Thoracic aorta (tissue), 2 donors: ENCODE measurements at regions not wholly inside any gene's neighbourhood (a gene's known extent, or its start where the extent isn't known, plus 50 kb on each side); places are given as distances from the start of the nearest gene placed in this dataset.
A peak's percentile ranks its signal among the peaks of the same experiment; 100 is the strongest.

Source experiments
- ATAC-seq: fragments of 150-250 bp; one replicate; pipeline ENCODE4 v1.8.0; 2017; ENCODE audit warnings: low read depth; ENCODE audit not compliant: insufficient number of reproducible peaks, low FRiP score
- DNase-seq: peaks from one replicate; pipeline ENCODE4 v3.0.0-alpha.2; 2020; ENCODE audit warnings: low spot score
- H3K27ac ChIP-seq, 2 donors: fragments of 200-600 bp; sonication (generic); 1 replicate in 1 of 2; 2 replicates in 1 of 2; pipeline ENCODE4 v1.5.1; 2016; ENCODE audit warnings: mild to moderate bottlenecking in 2 of 2, moderate library complexity in 2 of 2
- H3K27me3 ChIP-seq: fragments of 200-600 bp; sonication (generic); replicated peaks from 2 replicates; pipeline ENCODE4 v1.6.0; 2016; ENCODE audit warnings: mild to moderate bottlenecking; ENCODE audit not compliant: insufficient read depth
- H3K36me3 ChIP-seq: fragments of 200-600 bp; sonication (generic); one replicate; pipeline ENCODE4 v1.5.1; 2016
- H3K4me1 ChIP-seq, 2 donors: fragments of 200-600 bp; sonication (generic); 1 replicate in 1 of 2; 2 replicates in 1 of 2; pipeline versions ENCODE4 v1.5.1 to v1.6.0; 2016; ENCODE audit warnings: low read depth in 2 of 2, mild to moderate bottlenecking in 1 of 2; ENCODE audit not compliant: control insufficient read depth in 1 of 2
- H3K4me3 ChIP-seq: fragments of 200-600 bp; sonication (generic); 2 replicates; pipeline ENCODE4 v1.5.1; 2016; ENCODE audit warnings: mild to moderate bottlenecking
- H3K9me3 ChIP-seq: fragments of 200-600 bp; sonication (generic); 2 replicates; pipeline ENCODE4 v1.5.1; 2016
- CTCF ChIP-seq: fragments of 200-600 bp; sonication (generic); IDR thresholded peaks from one replicate; pipeline ENCODE4 v1.5.1; 2019; ENCODE audit warnings: antibody characterized with exemption

- ATAC-seq (no peak), DNase-seq (no peak)
- Histone ChIP-seq H3K4me1 (peaks cover 12 to 21% of the 10 kb centered on the region in 2 donors), H3K27ac (no peak overlapping the region), H3K36me3 (no peaks in the 10 kb centered on the region), H3K9me3 (no peaks in the 10 kb centered on the region), H3K27me3 (no peaks in the 10 kb centered on the region), H3K4me3 (no peak overlapping the region)
- TF ChIP-seq CTCF: no peak
These were observed 121.9 kb downstream of the SMIM20 start for GRCh38 chr4:26035921-26036320.

GRCh38 chr4:26039639-26040359 lies 125.8 kb downstream of the SMIM20 start:
- ATAC-seq: no peak

GRCh38 chr4:26044524-26044923 lies 130.5 kb downstream of the SMIM20 start:
- DNase-seq: no peak
- Histone ChIP-seq H3K36me3 (no peaks in the 10 kb centered on the region), H3K9me3 (no peaks in the 10 kb centered on the region), H3K27ac (no peak overlapping the region), H3K4me3 (no peak overlapping the region), H3K4me1 (peaks cover 6 to 16% of the 10 kb centered on the region in 2 donors), H3K27me3 (no peaks in the 10 kb centered on the region)
- TF ChIP-seq CTCF: no peak
- ATAC-seq: no peak

More at GRCh38 chr4:26039639-26040359, 125.8 kb downstream of the SMIM20 start:
- TF ChIP-seq CTCF: no peak
- H3K9me3 ChIP-seq: no peaks in the 10 kb centered on the region
- no peaks in the 10 kb centered on the region for H3K4me1 ChIP-seq
- no peaks in the 10 kb centered on the region for H3K36me3 ChIP-seq
- no peaks in the 10 kb centered on the region for H3K27me3 ChIP-seq
- H3K4me3 ChIP-seq: no peak overlapping the region
- H3K27ac ChIP-seq: no peak overlapping the region
- no peak for DNase-seq

- TF ChIP-seq CTCF: no peak
- ATAC-seq (no peak), DNase-seq (no peak)
- Histone ChIP-seq H3K9me3 (no peaks in the 10 kb centered on the region), H3K27me3 (no peaks in the 10 kb centered on the region), H3K27ac (no peak overlapping the region), H3K4me1 (peaks cover 7 to 21% of the 10 kb centered on the region in 2 donors), H3K4me3 (no peak overlapping the region), H3K36me3 (no peaks in the 10 kb centered on the region)
These were observed 131.0 kb downstream of the SMIM20 start for GRCh38 chr4:26044983-26045382.

- Histone ChIP-seq H3K4me3 (no peak overlapping the region), H3K36me3 (no peaks in the 10 kb centered on the region), H3K4me1 (peaks cover 7 to 26% of the 10 kb centered on the region in 2 donors), H3K27ac (peak overlapping the region; percentile 74 to 81), H3K27me3 (no peaks in the 10 kb centered on the region), H3K9me3 (no peaks in the 10 kb centered on the region)
- DNase-seq (no peak), ATAC-seq (no peak)
- TF ChIP-seq CTCF: no peak
These were observed 133.8 kb downstream of the SMIM20 start for GRCh38 chr4:26047795-26048194.
